ENCODE measurements at regions not wholly inside any gene's neighbourhood (a gene's known extent, or its start where the extent isn't known, plus 50 kb on each side); places are given as distances from the start of the nearest gene placed in this dataset.

- DNase-seq (ENCODE audit: low spot score) = no peak
- TF ChIP-seq CTCF (IDR thresholded peaks at IDR 0.05) = no peak
- ATAC-seq (ENCODE audit: low FRiP score) = no peak
Observed at GRCh38 chr4:126136922-126137781, 822.4 kb downstream of the FAT4 start.

- DNase-seq (ENCODE audit: low spot score) (no peak), ATAC-seq (ENCODE audit: low FRiP score) (no peak)
- no peak for TF ChIP-seq CTCF (IDR thresholded peaks at IDR 0.05)
Observed at GRCh38 chr4:126137782-126138170, 823.0 kb downstream of the FAT4 start.

GRCh38 chr4:126144543-126145237 lies 829.9 kb downstream of the FAT4 start:
- DNase-seq (ENCODE audit: low spot score) = no peak
- ATAC-seq (ENCODE audit: low FRiP score) = no peak
- no peak for TF ChIP-seq CTCF (IDR thresholded peaks at IDR 0.05)

GRCh38 chr4:126168484-126168883 lies 853.7 kb downstream of the FAT4 start:
- ATAC-seq (ENCODE audit: low FRiP score) (no peak), DNase-seq (ENCODE audit: low spot score) (no peak)
- no peak for TF ChIP-seq CTCF (IDR thresholded peaks at IDR 0.05)

- DNase-seq (ENCODE audit: low spot score) (no peak), ATAC-seq (ENCODE audit: low FRiP score) (no peak)
- TF ChIP-seq CTCF (IDR thresholded peaks at IDR 0.05) = no peak
Observed at GRCh38 chr4:126172126-126172525, 857.4 kb downstream of the FAT4 start.

- ATAC-seq (ENCODE audit: low FRiP score) = no peak
- TF ChIP-seq CTCF (IDR thresholded peaks at IDR 0.05) = no peak
- DNase-seq (ENCODE audit: low spot score) = no peak
Observed at GRCh38 chr4:126174627-126175026, 859.9 kb downstream of the FAT4 start.

- ATAC-seq (ENCODE audit: low FRiP score) (no peak), DNase-seq (ENCODE audit: low spot score) (no peak)
- TF ChIP-seq CTCF (IDR thresholded peaks at IDR 0.05) = no peak
Observed at GRCh38 chr4:126180642-126181041, 865.9 kb downstream of the FAT4 start.

All from omental fat pad (tissue), 3 donors.